HEK293T (cell line): ENCODE measurements at regions not wholly inside any gene's neighbourhood (a gene's known extent, or its start where the extent isn't known, plus 50 kb on each side); places are given as distances from the start of the nearest gene placed in this dataset.

Experiments used
- CTCF ChIA-PET: fragments of 350-600 bp; formaldehyde crosslinking; extraction: SDS; loops from one replicate; lab custom pipeline; 2021; ENCODE audit warnings: antibody characterized with exemption, inconsistent platforms; lab: Yijun Ruan, JAX
- POLR2A ChIA-PET: fragments of 350-600 bp; formaldehyde crosslinking; extraction: SDS; loops from one replicate; lab custom pipeline; 2020; ENCODE audit warnings: antibody characterized with exemption, inconsistent platforms; lab: Yijun Ruan, JAX
- DNase-seq: peaks from one replicate; pipeline ENCODE4 v3.0.0; 2012; ENCODE audit warnings: mixed read lengths; ENCODE audit errors: extremely low spot score
- ARNT ChIP-seq: fragments of 450-650 bp; IDR thresholded peaks from 2 replicates; pipeline ENCODE4 v1.6.1; 2017; ENCODE audit warnings: mild to moderate bottlenecking
- BHLHE40 ChIP-seq: fragments of 450-650 bp; IDR thresholded peaks from 2 replicates; pipeline ENCODE4 v1.6.1; 2016; ENCODE audit warnings: mild to moderate bottlenecking, moderate library complexity, borderline replicate concordance
- CTBP1 ChIP-seq: fragments of 450-650 bp; IDR thresholded peaks from 2 replicates; pipeline ENCODE4 v1.6.1; 2016; ENCODE audit warnings: borderline replicate concordance
- ELF4 ChIP-seq: fragments of 450-650 bp; IDR thresholded peaks from 2 replicates; pipeline ENCODE4 v1.6.1; 2017; ENCODE audit warnings: antibody characterized with exemption
- FOXA1 ChIP-seq: fragments of 450-650 bp; IDR thresholded peaks from 2 replicates; pipeline ENCODE4 v1.6.1; 2016; ENCODE audit warnings: mild to moderate bottlenecking
- FOXK2 ChIP-seq: fragments of 450-650 bp; IDR thresholded peaks from 2 replicates; pipeline ENCODE4 v1.6.1; 2016; ENCODE audit warnings: mild to moderate bottlenecking
- FOXM1 ChIP-seq: fragments of 450-650 bp; IDR thresholded peaks from 2 replicates; pipeline ENCODE4 v1.6.1; 2017; ENCODE audit warnings: mild to moderate bottlenecking, borderline replicate concordance
- HDGF ChIP-seq: fragments of 450-650 bp; IDR thresholded peaks from 2 replicates; pipeline ENCODE4 v1.6.1; 2017; ENCODE audit warnings: antibody characterized with exemption, borderline replicate concordance
- L3MBTL2 ChIP-seq: fragments of 450-650 bp; conservative IDR thresholded peaks from 2 replicates; pipeline ENCODE4 v1.6.1; 2016; ENCODE audit warnings: mild to moderate bottlenecking
- LEF1 ChIP-seq: fragments of 450-650 bp; IDR thresholded peaks from 2 replicates; pipeline ENCODE4 v1.6.1; 2017; ENCODE audit warnings: mild to moderate bottlenecking, borderline replicate concordance
- NFRKB ChIP-seq: fragments of 450-650 bp; IDR thresholded peaks from 2 replicates; pipeline ENCODE4 v1.6.1; 2016; ENCODE audit warnings: mild to moderate bottlenecking, moderate library complexity
- PKNOX1 ChIP-seq: fragments of 450-650 bp; IDR thresholded peaks from 2 replicates; pipeline ENCODE4 v1.6.1; 2016
- SP1 ChIP-seq: fragments of 450-650 bp; IDR thresholded peaks from 2 replicates; pipeline ENCODE4 v1.6.1; 2017
- SUZ12 ChIP-seq: fragments of 450-650 bp; IDR thresholded peaks from 2 replicates; pipeline ENCODE4 v1.6.1; 2016; ENCODE audit warnings: mild to moderate bottlenecking
- TARDBP ChIP-seq: fragments of 450-650 bp; IDR thresholded peaks from 2 replicates; pipeline ENCODE4 v1.6.1; 2016
- ZNF384 ChIP-seq: fragments of 450-650 bp; IDR thresholded peaks from 2 replicates; pipeline ENCODE4 v1.6.1; 2016

GRCh38 chr20:40436011-40436410 lies 253.0 kb downstream of the MAFB start:
- TF ChIP-seq L3MBTL2 (no peak), HDGF (no peak), FOXA1 (no peak), NFRKB (no peak), ELF4 (no peak), CTBP1 (no peak), SP1 (no peak), FOXM1 (no peak), FOXK2 (no peak), SUZ12 (no peak)
- CTCF ChIA-PET, result no interaction called here
- POLR2A ChIA-PET, result no interaction called here
- no peak for DNase-seq

- no peak for TF ChIP-seq SUZ12
- ChIA-PET POLR2A (no interaction called here), CTCF (no interaction called here)
- no peak for DNase-seq
Measured at GRCh38 chr20:40435146-40435895, 253.7 kb downstream of the MAFB start.

- TF ChIP-seq ZNF384 (no peak), FOXA1 (no peak), FOXK2 (no peak), L3MBTL2 (no peak), SUZ12 (no peak), LEF1 (no peak), TARDBP (no peak), SP1 (no peak), BHLHE40 (no peak), CTBP1 (no peak), FOXM1 (no peak)
- POLR2A ChIA-PET, result no interaction called here
- CTCF ChIA-PET, result no interaction called here
- DNase-seq, result no peak
Measured at GRCh38 chr20:40434122-40434521, 254.9 kb downstream of the MAFB start.

- TF ChIP-seq FOXK2 (no peak), TARDBP (no peak), CTBP1 (no peak), NFRKB (no peak), HDGF (no peak), ARNT (no peak), L3MBTL2 (no peak), FOXA1 (no peak), LEF1 (no peak), PKNOX1 (no peak)
- ChIA-PET CTCF (no interaction called here), POLR2A (no interaction called here)
- no peak for DNase-seq
Measured at GRCh38 chr20:40433341-40433861, 255.6 kb downstream of the MAFB start.

- ChIA-PET POLR2A (no interaction called here), CTCF (no interaction called here)
- no peak for TF ChIP-seq LEF1
- TF ChIP-seq NFRKB, result no peak
- no peak for TF ChIP-seq FOXK2
- TF ChIP-seq CTBP1, result no peak
- DNase-seq, result no peak
Measured at GRCh38 chr20:40431611-40432010, 257.4 kb downstream of the MAFB start.

GRCh38 chr20:40431112-40431511 lies 257.9 kb downstream of the MAFB start:
- CTCF ChIA-PET, result no interaction called here
- TF ChIP-seq ELF4, result no peak
- no peak for TF ChIP-seq CTBP1
- no peak for TF ChIP-seq NFRKB
- TF ChIP-seq TARDBP, result no peak
- no peak for TF ChIP-seq FOXM1
- no peak for TF ChIP-seq SP1
- no peak for TF ChIP-seq PKNOX1
- no peak for TF ChIP-seq SUZ12
- no peak for TF ChIP-seq ZNF384
- TF ChIP-seq L3MBTL2, result no peak
- TF ChIP-seq BHLHE40, result no peak
- TF ChIP-seq FOXA1, result no peak
- no peak for TF ChIP-seq FOXK2
- no peak for DNase-seq
- POLR2A ChIA-PET, result no interaction called here

- CTCF ChIA-PET, result no interaction called here
- no peak for DNase-seq
- POLR2A ChIA-PET, result no interaction called here
- TF ChIP-seq ZNF384, result no peak
- no peak for TF ChIP-seq TARDBP
- no peak for TF ChIP-seq BHLHE40
- no peak for TF ChIP-seq SUZ12
- no peak for TF ChIP-seq LEF1
- TF ChIP-seq CTBP1, result no peak
- TF ChIP-seq ELF4, result no peak
- no peak for TF ChIP-seq SP1
- TF ChIP-seq L3MBTL2, result no peak
Measured at GRCh38 chr20:40427026-40427425, 262.0 kb downstream of the MAFB start.

GRCh38 chr20:40424695-40425094 lies 264.3 kb downstream of the MAFB start:
- CTCF ChIA-PET, result no interaction called here
- TF ChIP-seq TARDBP, result no peak
- no peak for DNase-seq
- POLR2A ChIA-PET, result no interaction called here
